ENCODE measurements at regions not wholly inside any gene's neighbourhood (a gene's known extent, or its start where the extent isn't known, plus 50 kb on each side); places are given as distances from the start of the nearest gene placed in this dataset.

- TF ChIP-seq EZH2 (IDR thresholded peaks at IDR 0.05; ENCODE audit: low read depth) = no peak
- no peak for TF ChIP-seq CTCF (conservative IDR thresholded peaks at IDR 0.05)
Measured at GRCh38 chr17:53149316-53149715, 673.4 kb upstream of the KIF2B start.
